ENCODE measurements at regions not wholly inside any gene's neighbourhood (a gene's known extent, or its start where the extent isn't known, plus 50 kb on each side); places are given as distances from the start of the nearest gene placed in this dataset.

DNA sequence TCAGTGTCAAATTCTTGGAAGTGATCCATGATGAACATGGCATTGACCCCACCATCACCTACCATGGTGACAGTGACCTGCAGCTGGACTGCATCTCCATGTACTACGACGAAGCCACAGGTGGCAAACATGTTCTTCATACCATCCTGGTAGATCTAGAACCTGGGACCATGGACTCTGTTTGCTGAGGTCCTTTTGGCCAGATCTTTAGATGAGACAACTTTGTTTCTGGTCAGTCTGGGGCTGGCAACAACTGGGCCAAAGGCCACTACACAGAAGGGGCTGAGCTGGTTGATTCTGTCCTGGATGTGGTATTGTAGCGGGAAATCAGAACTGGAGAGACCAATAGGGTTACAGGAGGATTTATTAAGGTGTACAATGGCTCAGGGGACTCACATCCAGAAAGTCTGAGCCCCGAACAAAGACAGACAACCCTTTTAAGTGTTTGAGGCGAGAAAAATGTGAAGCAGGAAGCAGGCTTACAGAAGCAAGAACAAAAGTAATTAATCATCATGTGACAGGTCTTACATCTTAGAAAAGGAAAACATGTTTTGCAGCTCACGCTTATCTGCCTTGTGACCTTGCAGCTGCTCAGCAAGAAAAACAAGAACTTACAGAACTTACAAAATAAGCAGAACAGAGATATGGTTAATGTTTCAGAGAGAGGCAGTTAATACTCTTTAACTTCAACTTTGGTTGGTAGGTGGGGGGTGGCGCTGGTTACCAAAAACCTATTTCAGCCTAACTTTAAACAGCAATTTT is 58.8 kb upstream of the MOCS1 start:
- no peak for DNase-seq (ENCODE audit: low read depth)

Data from iris pigment epithelial cell (primary cell).